GM21360 (cell line): ENCODE measurements at regions not wholly inside any gene's neighbourhood (a gene's known extent, or its start where the extent isn't known, plus 50 kb on each side); places are given as distances from the start of the nearest gene placed in this dataset.

Source experiments
- ATAC-seq: cut with Tn5 transposase; IDR thresholded peaks from one replicate; pipeline ENCODE4 v1.9.1; 2021; ENCODE audit warnings: mild to moderate bottlenecking, moderate library complexity; ENCODE audit not compliant: unreplicated experiment

- ATAC-seq: no peak
Measured at GRCh38 chr18:46290440-46291020, 186.3 kb downstream of the HAUS1 start.

GRCh38 chr18:46291149-46291548 lies 187.0 kb downstream of the HAUS1 start:
- ATAC-seq: no peak

- no peak for ATAC-seq
Measured at GRCh38 chr18:46293742-46294181, 189.6 kb downstream of the HAUS1 start.

GRCh38 chr18:46294318-46294717 lies 190.1 kb downstream of the HAUS1 start:
- no peak for ATAC-seq

GRCh38 chr18:46294751-46295150 lies 190.6 kb downstream of the HAUS1 start:
- no peak for ATAC-seq

- no peak for ATAC-seq
Measured at GRCh38 chr18:46295416-46295815, 191.2 kb downstream of the HAUS1 start.

GRCh38 chr18:46296656-46297055 lies 192.5 kb downstream of the HAUS1 start:
- ATAC-seq: no peak

GRCh38 chr18:46297124-46297523 lies 192.9 kb downstream of the HAUS1 start:
- ATAC-seq: no peak

- no peak for ATAC-seq
Measured at GRCh38 chr18:46297621-46298020, 193.4 kb downstream of the HAUS1 start.

- no peak for ATAC-seq
Measured at GRCh38 chr18:46298511-46298910, 194.3 kb downstream of the HAUS1 start.

GRCh38 chr18:46299465-46300008 lies 195.4 kb downstream of the HAUS1 start:
- no peak for ATAC-seq

- no peak for ATAC-seq
Measured at GRCh38 chr18:46301081-46301480, 196.9 kb downstream of the HAUS1 start.

- ATAC-seq: no peak
Measured at GRCh38 chr18:46301571-46301970, 197.4 kb downstream of the HAUS1 start.

- ATAC-seq: no peak
Measured at GRCh38 chr18:46302528-46303485, 198.6 kb downstream of the HAUS1 start.

- ATAC-seq: no peak
Measured at GRCh38 chr18:46310258-46310657, 206.1 kb downstream of the HAUS1 start.

GRCh38 chr18:46310675-46311345 lies 206.6 kb downstream of the HAUS1 start:
- ATAC-seq: no peak

GRCh38 chr18:46311491-46311890 lies 207.3 kb downstream of the HAUS1 start:
- ATAC-seq: no peak

GRCh38 chr18:46312221-46312620 lies 208.0 kb downstream of the HAUS1 start:
- ATAC-seq: no peak

GRCh38 chr18:46313521-46313920 lies 209.3 kb downstream of the HAUS1 start:
- no peak for ATAC-seq

GRCh38 chr18:46314011-46314410 lies 209.8 kb downstream of the HAUS1 start:
- no peak for ATAC-seq

- ATAC-seq: no peak
Measured at GRCh38 chr18:46315161-46315560, 211.0 kb downstream of the HAUS1 start.
